CD14-positive monocyte (primary cell): ENCODE measurements at regions not wholly inside any gene's neighbourhood (a gene's known extent, or its start where the extent isn't known, plus 50 kb on each side); places are given as distances from the start of the nearest gene placed in this dataset.

Source experiments
- DNase-seq, 3 donors: peaks; one replicate each; pipeline ENCODE4 v3.0.0-alpha.2; 2011 to 2022
- H2AFZ ChIP-seq: 2 replicates; pipeline ENCODE4 v1.6.0; 2012; ENCODE audit warnings: mild to moderate bottlenecking, low read depth, low read length, inconsistent platforms; ENCODE audit not compliant: insufficient read depth, poor library complexity, severe bottlenecking
- H3K27ac ChIP-seq, 2 donors: 1 replicate in 1 of 2; 2 replicates in 1 of 2; pipeline ENCODE4 v1.5.1; 2012 to 2013; ENCODE audit warnings: low read length in 2 of 2, control low read depth in 1 of 2, inconsistent platforms in 1 of 2, low read depth in 1 of 2, mild to moderate bottlenecking in 1 of 2
- H3K27me3 ChIP-seq, 2 donors: one replicate each; pipeline versions ENCODE4 v1.6.0 to v1.6.1; 2011 to 2013; ENCODE audit warnings: low read length in 2 of 2; ENCODE audit not compliant: control insufficient read depth in 2 of 2, insufficient read depth in 2 of 2
- H3K36me3 ChIP-seq, 2 donors: replicated peaks in 1 of 2; 1 replicate in 1 of 2; 2 replicates in 1 of 2; pipeline versions ENCODE4 v1.5.1 to v1.6.1; 2012 to 2013; ENCODE audit warnings: low read length in 2 of 2, control low read depth in 1 of 2, inconsistent platforms in 1 of 2, mild to moderate bottlenecking in 1 of 2; ENCODE audit not compliant: insufficient read depth in 2 of 2, control insufficient read depth in 1 of 2
- H3K4me1 ChIP-seq, 2 donors: 1 replicate in 1 of 2; 2 replicates in 1 of 2; pipeline versions ENCODE4 v1.5.1 to v1.6.1; 2012 to 2013; ENCODE audit warnings: low read length in 2 of 2, control low read depth in 1 of 2, inconsistent platforms in 1 of 2, mild to moderate bottlenecking in 1 of 2, moderate library complexity in 1 of 2; ENCODE audit not compliant: insufficient read depth in 2 of 2, control insufficient read depth in 1 of 2
- H3K4me2 ChIP-seq: replicated peaks from 2 replicates; pipeline ENCODE3; 2012; ENCODE audit warnings: low read length, moderate library complexity, mild to moderate bottlenecking; ENCODE audit not compliant: poor library complexity, severe bottlenecking; ENCODE audit errors: extremely low read depth
- H3K4me3 ChIP-seq, 3 experiments: fragments of 200-600 bp in 1 of 3; sonication (generic) in 1 of 3; replicated peaks in 1 of 3; 1 replicate in 2 of 3; 2 replicates in 1 of 3; pipeline ENCODE4 v1.5.1; 2011 to 2013; ENCODE audit warnings: low read length in 3 of 3, mild to moderate bottlenecking in 3 of 3, control low read depth in 2 of 3, low read depth in 2 of 3, inconsistent platforms in 1 of 3, moderate library complexity in 1 of 3
- H3K79me2 ChIP-seq: 2 replicates; pipeline ENCODE4 v1.6.0; 2012; ENCODE audit warnings: mild to moderate bottlenecking, control low read depth, inconsistent platforms, low read length, moderate library complexity; ENCODE audit not compliant: insufficient read depth
- H3K9ac ChIP-seq: 2 replicates; pipeline ENCODE4 v1.6.0; 2017; ENCODE audit warnings: low read length, mild to moderate bottlenecking; ENCODE audit not compliant: insufficient read depth, poor library complexity, severe bottlenecking
- H3K9me3 ChIP-seq, 2 donors: replicated peaks in 1 of 2; 1 replicate in 1 of 2; 2 replicates in 1 of 2; pipeline versions ENCODE4 v1.5.1 to v1.6.1; 2012 to 2013; ENCODE audit warnings: low read length in 2 of 2, control low read depth in 1 of 2; ENCODE audit not compliant: control insufficient read depth in 1 of 2, insufficient read depth in 1 of 2
- H4K20me1 ChIP-seq: 2 replicates; pipeline ENCODE4 v1.6.0; 2012; ENCODE audit warnings: mild to moderate bottlenecking, low read length, control low read depth, moderate library complexity; ENCODE audit not compliant: insufficient read depth
- H3K27ac Mint-ChIP-seq, 7 donors: one replicate each; pipeline ENCODE4 v1.8.0; 2020; ENCODE audit warnings: mild to moderate bottlenecking in 7 of 7, mixed read lengths in 7 of 7, moderate library complexity in 6 of 7, inconsistent platforms in 2 of 7
- H3K27me3 Mint-ChIP-seq, 3 donors: one replicate each; pipeline ENCODE4 v1.8.0; 2021 to 2022; ENCODE audit warnings: low read depth in 3 of 3, mild to moderate bottlenecking in 3 of 3, mixed read lengths in 3 of 3, moderate library complexity in 3 of 3, inconsistent platforms in 1 of 3
- H3K36me3 Mint-ChIP-seq, 2 donors: one replicate each; pipeline ENCODE4 v1.8.0; 2020; ENCODE audit warnings: mixed read lengths in 2 of 2, inconsistent platforms in 1 of 2, mild to moderate bottlenecking in 1 of 2
- H3K4me1 Mint-ChIP-seq: one replicate; pipeline ENCODE4 v1.8.0; 2020; ENCODE audit warnings: mild to moderate bottlenecking, mixed read lengths
- H3K4me3 Mint-ChIP-seq, 2 donors: one replicate each; pipeline ENCODE4 v1.8.0; 2020; ENCODE audit warnings: mild to moderate bottlenecking in 2 of 2, mixed read lengths in 2 of 2, moderate library complexity in 1 of 2
- H3K9me3 Mint-ChIP-seq, 7 donors: one replicate each; pipeline ENCODE4 v1.8.0; 2020 to 2022; ENCODE audit warnings: mixed read lengths in 7 of 7, mild to moderate bottlenecking in 6 of 7, moderate library complexity in 6 of 7, inconsistent platforms in 2 of 7
- CTCF ChIP-seq: fragments of 200-600 bp; IDR thresholded peaks from one replicate; pipeline ENCODE4 v1.8.0; 2022; ENCODE audit warnings: antibody characterized with exemption, mild to moderate bottlenecking
- WGBS: methylation state at CpG from one replicate; pipeline ENCODE4 v1.1.5; 2013; ENCODE audit warnings: missing lambda C conversion rate; ENCODE audit not compliant: insufficient coverage; 5-methylcytosine and 5-hydroxymethylcytosine counted together
- intact Hi-C, 2 donors: fragments of 100-400 bp; cut with micrococcal nuclease; formaldehyde crosslinking; loops; one replicate each; pipeline versions ENCODE4 v1.15.0 to v1.15.1; 2023

GRCh38 chr16:77063676-77064016 is 127.3 kb upstream of the MON1B start:
- H3K4me3 Mint-ChIP-seq: no peak overlapping the region
- no peak overlapping the region for H3K9ac ChIP-seq
- no peak overlapping the region for H3K4me2 ChIP-seq
- DNase-seq: no peak
- peaks cover 0 to 3% (median 0%) of the 10 kb centered on the region in 7 donors for H3K9me3 Mint-ChIP-seq
- H4K20me1 ChIP-seq: no peaks in the 10 kb centered on the region
- no peaks in the 10 kb centered on the region for H3K4me1 ChIP-seq
- no peaks in the 10 kb centered on the region for H3K79me2 ChIP-seq
- WGBS: no CpG with 5 or more reads among the region's 1 CpG
- H3K27me3 ChIP-seq: no peaks in the 10 kb centered on the region
- TF ChIP-seq CTCF: no peak
- no peaks in the 10 kb centered on the region for H3K36me3 Mint-ChIP-seq
- no peak overlapping the region for H3K27ac Mint-ChIP-seq
- H3K36me3 ChIP-seq: no peaks in the 10 kb centered on the region
- H3K27ac ChIP-seq: no peak overlapping the region
- H3K9me3 ChIP-seq: no peaks in the 10 kb centered on the region
- H2AFZ ChIP-seq: no peak overlapping the region
- H3K4me3 ChIP-seq: no peak overlapping the region
- intact Hi-C loops: no loop called here
- peaks cover 0 to 1% (median 0%) of the 10 kb centered on the region in 3 donors for H3K27me3 Mint-ChIP-seq
- no peaks in the 10 kb centered on the region for H3K4me1 Mint-ChIP-seq

GRCh38 chr16:77064037-77064436 is 127.0 kb upstream of the MON1B start:
- Histone ChIP-seq H4K20me1 (no peaks in the 10 kb centered on the region), H3K4me3 (no peak overlapping the region), H3K27me3 (no peaks in the 10 kb centered on the region), H2AFZ (no peak overlapping the region), H3K4me1 (no peaks in the 10 kb centered on the region), H3K9ac (no peak overlapping the region), H3K36me3 (no peaks in the 10 kb centered on the region), H3K79me2 (no peaks in the 10 kb centered on the region), H3K27ac (no peak overlapping the region), H3K9me3 (no peaks in the 10 kb centered on the region), H3K4me2 (no peak overlapping the region)
- WGBS: 89% methylated on average over 4 of the region's 7 CpGs
- no peaks in the 10 kb centered on the region for H3K36me3 Mint-ChIP-seq
- H3K4me3 Mint-ChIP-seq: no peak overlapping the region
- intact Hi-C loops: no loop called here
- peaks cover 0 to 1% (median 0%) of the 10 kb centered on the region in 3 donors for H3K27me3 Mint-ChIP-seq
- peaks cover 0 to 3% (median 0%) of the 10 kb centered on the region in 7 donors for H3K9me3 Mint-ChIP-seq
- DNase-seq: no peak
- TF ChIP-seq CTCF: no peak
- no peak overlapping the region for H3K27ac Mint-ChIP-seq
- no peaks in the 10 kb centered on the region for H3K4me1 Mint-ChIP-seq
